ENCODE measurements at regions not wholly inside any gene's neighbourhood (a gene's known extent, or its start where the extent isn't known, plus 50 kb on each side); places are given as distances from the start of the nearest gene placed in this dataset.

DNA sequence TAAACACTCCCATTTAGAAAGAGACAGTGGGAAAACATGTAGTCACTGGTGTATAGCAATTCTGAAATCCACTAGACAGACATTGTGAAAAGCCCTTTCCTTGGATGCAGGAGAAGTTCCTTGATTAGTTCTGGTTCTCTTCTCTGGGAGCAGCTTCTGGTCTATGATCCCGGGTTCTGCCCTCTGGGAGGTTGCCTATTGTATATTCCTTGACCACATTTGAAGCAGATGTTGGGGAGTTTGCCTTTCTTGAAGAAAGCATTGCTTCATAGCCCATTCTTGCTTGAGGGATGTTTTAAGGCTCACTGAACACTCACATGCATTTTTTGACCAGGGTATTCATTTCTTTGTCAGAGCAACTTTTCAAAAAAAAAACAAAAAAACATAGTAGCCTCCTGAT is 211.9 kb downstream of the NDFIP2 start:
- H4K91ac ChIP-seq (ENCODE audit: low read depth, low read length, poor library complexity): no peak overlapping the region
- no peak overlapping the region for H2BK15ac ChIP-seq (ENCODE audit: low read length)
- no peak overlapping the region for H3K4me2 ChIP-seq (ENCODE audit: insufficient read depth, low read length, poor library complexity, severe bottlenecking)
- no peak overlapping the region for H4K8ac ChIP-seq (ENCODE audit: low read depth, low read length)
- no peak overlapping the region for H2BK120ac ChIP-seq (ENCODE audit: low read depth, low read length)
- H3K9me3 ChIP-seq (replicated peaks in 1 of 2; ENCODE audit: control insufficient read depth in 2 of 2, insufficient read depth in 1 of 2, low read depth in 1 of 2, low read length in 2 of 2): no peaks in the 10 kb centered on the region
- no peak overlapping the region for H2AK5ac ChIP-seq (ENCODE audit: low read depth, low read length)
- peaks cover 0 to 2% of the 10 kb centered on the region in 2 donors for H3K4me1 ChIP-seq (ENCODE audit: control insufficient read depth in 2 of 2, insufficient read depth in 1 of 2, low read depth in 1 of 2, low read length in 2 of 2)
- WGBS, 2 donors (ENCODE audit: extremely low coverage in 2 of 2, insufficient read length in 2 of 2, insufficient replicate concordance in 1 of 2): no CpG with 5 or more reads among the region's 1 CpG
- no peaks in the 10 kb centered on the region for H3K36me3 ChIP-seq (replicated peaks in 1 of 2; ENCODE audit: control insufficient read depth in 2 of 2, insufficient read depth in 2 of 2, low read length in 2 of 2)
- H3K23ac ChIP-seq (ENCODE audit: low read depth, low read length, poor library complexity): no peak overlapping the region
- H3K4ac ChIP-seq (ENCODE audit: low read length): no peak overlapping the region
- no peak overlapping the region for H3K9ac ChIP-seq (ENCODE audit: low read depth, low read length, poor library complexity)
- no peak overlapping the region for H3K27ac ChIP-seq (replicated peaks; ENCODE audit: low read length)
- H3K14ac ChIP-seq (ENCODE audit: low read length): no peak overlapping the region
- H2BK5ac ChIP-seq (ENCODE audit: low read length): no peak overlapping the region
- no peak overlapping the region for H3K18ac ChIP-seq (ENCODE audit: low read length)
- peaks cover 0 to 1% (median 0%) of the 10 kb centered on the region in 3 experiments for H3K27me3 ChIP-seq (ENCODE audit: control insufficient read depth in 3 of 3, insufficient read depth in 3 of 3, low read depth in 1 of 3, low read length in 3 of 3)
- no peak overlapping the region for H3K4me3 ChIP-seq (ENCODE audit: low read length in 2 of 2)
- no peak for DNase-seq (ENCODE audit: low spot score)
- no peaks in the 10 kb centered on the region for H3K79me1 ChIP-seq (ENCODE audit: low read depth, low read length)
- H2AFZ ChIP-seq (ENCODE audit: low read length): no peak overlapping the region
- H2BK12ac ChIP-seq (ENCODE audit: low read length): no peak overlapping the region

DNA sequence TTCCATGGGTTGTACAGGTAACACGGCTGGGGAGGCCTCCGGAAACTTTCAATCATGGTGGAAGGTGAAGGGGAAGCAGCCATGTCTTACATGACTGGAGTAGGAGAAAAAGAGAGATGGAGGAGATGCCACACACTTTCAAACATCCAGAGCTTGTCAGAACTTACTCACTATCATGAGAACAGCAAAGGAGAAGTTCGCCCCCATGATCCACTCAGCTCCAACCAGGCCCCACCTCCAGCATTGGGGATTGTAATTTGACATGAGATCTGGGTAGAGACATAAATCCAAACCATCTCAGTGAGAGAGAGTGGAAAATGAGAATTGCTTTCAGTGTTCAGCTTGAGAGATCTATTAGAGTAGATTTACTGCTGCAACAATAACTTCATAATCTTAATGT is 210.9 kb downstream of the NDFIP2 start:
- H3K14ac ChIP-seq (ENCODE audit: low read length): no peak overlapping the region
- no peak for DNase-seq (ENCODE audit: low spot score)
- no peak overlapping the region for H2BK120ac ChIP-seq (ENCODE audit: low read depth, low read length)
- H3K4me1 ChIP-seq (ENCODE audit: control insufficient read depth in 2 of 2, insufficient read depth in 1 of 2, low read depth in 1 of 2, low read length in 2 of 2): peaks cover 0 to 2% of the 10 kb centered on the region in 2 donors
- H2BK12ac ChIP-seq (ENCODE audit: low read length): no peak overlapping the region
- H3K9ac ChIP-seq (ENCODE audit: low read depth, low read length, poor library complexity): no peak overlapping the region
- no peak overlapping the region for H3K4me2 ChIP-seq (ENCODE audit: insufficient read depth, low read length, poor library complexity, severe bottlenecking)
- no peak overlapping the region for H2AK5ac ChIP-seq (ENCODE audit: low read depth, low read length)
- H3K27ac ChIP-seq (replicated peaks; ENCODE audit: low read length): no peak overlapping the region
- H3K79me1 ChIP-seq (ENCODE audit: low read depth, low read length): no peaks in the 10 kb centered on the region
- no peak overlapping the region for H3K18ac ChIP-seq (ENCODE audit: low read length)
- H2AFZ ChIP-seq (ENCODE audit: low read length): no peak overlapping the region
- no peak overlapping the region for H3K4me3 ChIP-seq (ENCODE audit: low read length in 2 of 2)
- H3K23ac ChIP-seq (ENCODE audit: low read depth, low read length, poor library complexity): no peak overlapping the region
- no peak overlapping the region for H2BK15ac ChIP-seq (ENCODE audit: low read length)
- no peak overlapping the region for H4K8ac ChIP-seq (ENCODE audit: low read depth, low read length)
- H3K27me3 ChIP-seq (ENCODE audit: control insufficient read depth in 3 of 3, insufficient read depth in 3 of 3, low read depth in 1 of 3, low read length in 3 of 3): peaks cover 0 to 1% (median 0%) of the 10 kb centered on the region in 3 experiments
- H2BK5ac ChIP-seq (ENCODE audit: low read length): no peak overlapping the region
- no peak overlapping the region for H4K91ac ChIP-seq (ENCODE audit: low read depth, low read length, poor library complexity)
- WGBS, 2 donors (ENCODE audit: extremely low coverage in 2 of 2, insufficient read length in 2 of 2, insufficient replicate concordance in 1 of 2): no CpG with 5 or more reads among the region's 3 CpGs
- H3K9me3 ChIP-seq (replicated peaks in 1 of 2; ENCODE audit: control insufficient read depth in 2 of 2, insufficient read depth in 1 of 2, low read depth in 1 of 2, low read length in 2 of 2): no peaks in the 10 kb centered on the region
- no peak overlapping the region for H3K4ac ChIP-seq (ENCODE audit: low read length)
- no peaks in the 10 kb centered on the region for H3K36me3 ChIP-seq (replicated peaks in 1 of 2; ENCODE audit: control insufficient read depth in 2 of 2, insufficient read depth in 2 of 2, low read length in 2 of 2)

DNA sequence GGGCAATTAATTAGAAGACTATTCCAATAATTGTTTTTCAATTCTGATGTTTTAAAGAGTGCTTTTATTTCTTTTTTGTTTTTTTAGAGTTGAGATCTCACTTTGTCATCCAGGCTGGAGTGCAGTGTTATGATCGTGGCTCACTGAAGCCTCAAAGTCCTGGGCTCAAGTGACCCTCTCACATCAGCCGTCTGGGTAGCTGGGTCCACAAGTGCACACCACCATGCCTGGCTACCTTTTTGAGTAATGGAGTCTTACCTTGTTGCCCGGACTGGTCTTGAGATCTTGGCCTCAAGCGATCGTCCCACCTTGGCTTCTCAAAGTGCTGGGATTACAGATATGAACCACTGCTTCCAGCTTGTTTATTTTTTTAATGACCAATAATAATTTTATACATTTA is 207.8 kb downstream of the NDFIP2 start:
- H3K79me1 ChIP-seq (ENCODE audit: low read depth, low read length): no peaks in the 10 kb centered on the region
- no peak overlapping the region for H2BK5ac ChIP-seq (ENCODE audit: low read length)
- H4K8ac ChIP-seq (ENCODE audit: low read depth, low read length): no peak overlapping the region
- H3K36me3 ChIP-seq (replicated peaks in 1 of 2; ENCODE audit: control insufficient read depth in 2 of 2, insufficient read depth in 2 of 2, low read length in 2 of 2): no peaks in the 10 kb centered on the region
- no peak overlapping the region for H2BK120ac ChIP-seq (ENCODE audit: low read depth, low read length)
- peaks cover 0 to 1% (median 0%) of the 10 kb centered on the region in 3 experiments for H3K27me3 ChIP-seq (ENCODE audit: control insufficient read depth in 3 of 3, insufficient read depth in 3 of 3, low read depth in 1 of 3, low read length in 3 of 3)
- no peak overlapping the region for H4K91ac ChIP-seq (ENCODE audit: low read depth, low read length, poor library complexity)
- H3K14ac ChIP-seq (ENCODE audit: low read length): no peak overlapping the region
- H3K4me2 ChIP-seq (ENCODE audit: insufficient read depth, low read length, poor library complexity, severe bottlenecking): no peak overlapping the region
- no peak overlapping the region for H3K4me3 ChIP-seq (ENCODE audit: low read length in 2 of 2)
- no peak overlapping the region for H3K9ac ChIP-seq (ENCODE audit: low read depth, low read length, poor library complexity)
- no peak overlapping the region for H3K23ac ChIP-seq (ENCODE audit: low read depth, low read length, poor library complexity)
- H3K4ac ChIP-seq (ENCODE audit: low read length): no peak overlapping the region
- no peak overlapping the region for H2BK15ac ChIP-seq (ENCODE audit: low read length)
- H2BK12ac ChIP-seq (ENCODE audit: low read length): no peak overlapping the region
- H3K9me3 ChIP-seq (replicated peaks in 1 of 2; ENCODE audit: control insufficient read depth in 2 of 2, insufficient read depth in 1 of 2, low read depth in 1 of 2, low read length in 2 of 2): no peaks in the 10 kb centered on the region
- no peak overlapping the region for H2AFZ ChIP-seq (ENCODE audit: low read length)
- no peak for DNase-seq (ENCODE audit: low spot score)
- no peak overlapping the region for H3K18ac ChIP-seq (ENCODE audit: low read length)
- no peak overlapping the region for H2AK5ac ChIP-seq (ENCODE audit: low read depth, low read length)
- H3K27ac ChIP-seq (replicated peaks; ENCODE audit: low read length): no peak overlapping the region
- H3K4me1 ChIP-seq (ENCODE audit: control insufficient read depth in 2 of 2, insufficient read depth in 1 of 2, low read depth in 1 of 2, low read length in 2 of 2): peaks cover 0 to 3% of the 10 kb centered on the region in 2 donors
- WGBS, 2 donors (ENCODE audit: extremely low coverage in 2 of 2, insufficient read length in 2 of 2, insufficient replicate concordance in 1 of 2): no CpG with 5 or more reads among the region's 5 CpGs

DNA sequence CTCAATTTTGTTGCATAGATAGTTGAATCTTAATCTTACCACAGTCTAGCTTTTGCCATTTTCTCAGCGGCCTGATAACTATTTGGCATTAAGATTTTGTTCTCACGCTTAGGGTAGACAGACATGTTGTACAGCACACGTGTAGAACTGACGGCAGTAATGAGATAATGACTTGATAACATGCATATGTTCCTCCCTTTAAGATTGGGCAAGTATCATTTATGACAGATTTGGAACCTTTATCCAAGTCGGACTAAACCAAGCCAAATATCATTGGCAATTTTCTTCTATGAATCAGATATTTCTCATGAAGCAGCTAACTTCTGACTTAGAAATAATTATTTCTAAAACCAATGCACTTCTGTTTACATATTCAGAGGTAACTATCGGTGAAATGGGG is 205.5 kb downstream of the NDFIP2 start:
- Histone ChIP-seq H3K18ac (ENCODE audit: low read length) (no peak overlapping the region), H3K4ac (ENCODE audit: low read length) (no peak overlapping the region), H3K9me3 (replicated peaks in 1 of 2; ENCODE audit: control insufficient read depth in 2 of 2, insufficient read depth in 1 of 2, low read depth in 1 of 2, low read length in 2 of 2) (peaks cover 0 to 9% of the 10 kb centered on the region in 2 donors), H2AK5ac (ENCODE audit: low read depth, low read length) (no peak overlapping the region), H3K79me1 (ENCODE audit: low read depth, low read length) (no peaks in the 10 kb centered on the region), H3K4me2 (ENCODE audit: insufficient read depth, low read length, poor library complexity, severe bottlenecking) (no peak overlapping the region), H3K4me1 (ENCODE audit: control insufficient read depth in 2 of 2, insufficient read depth in 1 of 2, low read depth in 1 of 2, low read length in 2 of 2) (peaks cover 0 to 1% of the 10 kb centered on the region in 2 donors), H3K14ac (ENCODE audit: low read length) (no peak overlapping the region), H2BK15ac (ENCODE audit: low read length) (no peak overlapping the region), H3K27ac (replicated peaks; ENCODE audit: low read length) (no peak overlapping the region), H2AFZ (ENCODE audit: low read length) (no peak overlapping the region), H2BK12ac (ENCODE audit: low read length) (no peak overlapping the region), H3K4me3 (ENCODE audit: low read length in 2 of 2) (no peak overlapping the region), H4K8ac (ENCODE audit: low read depth, low read length) (no peak overlapping the region), H3K9ac (ENCODE audit: low read depth, low read length, poor library complexity) (no peak overlapping the region), H3K36me3 (replicated peaks in 1 of 2; ENCODE audit: control insufficient read depth in 2 of 2, insufficient read depth in 2 of 2, low read length in 2 of 2) (no peaks in the 10 kb centered on the region), H4K91ac (ENCODE audit: low read depth, low read length, poor library complexity) (no peak overlapping the region), H3K23ac (ENCODE audit: low read depth, low read length, poor library complexity) (no peak overlapping the region), H2BK120ac (ENCODE audit: low read depth, low read length) (no peak overlapping the region), H2BK5ac (ENCODE audit: low read length) (no peak overlapping the region), H3K27me3 (ENCODE audit: control insufficient read depth in 3 of 3, insufficient read depth in 3 of 3, low read depth in 1 of 3, low read length in 3 of 3) (peaks cover 0 to 1% (median 0%) of the 10 kb centered on the region in 3 experiments)
- DNase-seq (ENCODE audit: low spot score): no peak
- WGBS, 2 donors (ENCODE audit: extremely low coverage in 2 of 2, insufficient read length in 2 of 2, insufficient replicate concordance in 1 of 2): no CpG with 5 or more reads among the region's 6 CpGs

All from neuronal stem cell (in vitro differentiated cells).